ENCODE measurements at regions not wholly inside any gene's neighbourhood (a gene's known extent, or its start where the extent isn't known, plus 50 kb on each side); places are given as distances from the start of the nearest gene placed in this dataset.

- no peak for TF ChIP-seq CTCF (IDR thresholded peaks at IDR 0.05)
- no peak for TF ChIP-seq POLR2A (IDR thresholded peaks at IDR 0.05)
- no peak for TF ChIP-seq EP300 (IDR thresholded peaks at IDR 0.05)
Observed at GRCh38 chr1:116847688-116848531, 61.8 kb upstream of the PTGFRN start.
